NT2/D1 (cell line): ENCODE measurements at regions not wholly inside any gene's neighbourhood (a gene's known extent, or its start where the extent isn't known, plus 50 kb on each side); places are given as distances from the start of the nearest gene placed in this dataset.

Experiments
- SUZ12 ChIP-seq: IDR thresholded peaks from 2 replicates; pipeline ENCODE4 v1.6.1; 2011; ENCODE audit not compliant: insufficient read length, insufficient read depth; ENCODE audit errors: extremely low read depth
- ZNF274 ChIP-seq: IDR thresholded peaks from 2 replicates; pipeline ENCODE4 v1.6.1; 2011; ENCODE audit warnings: mild to moderate bottlenecking, low read depth, low read length

DNA sequence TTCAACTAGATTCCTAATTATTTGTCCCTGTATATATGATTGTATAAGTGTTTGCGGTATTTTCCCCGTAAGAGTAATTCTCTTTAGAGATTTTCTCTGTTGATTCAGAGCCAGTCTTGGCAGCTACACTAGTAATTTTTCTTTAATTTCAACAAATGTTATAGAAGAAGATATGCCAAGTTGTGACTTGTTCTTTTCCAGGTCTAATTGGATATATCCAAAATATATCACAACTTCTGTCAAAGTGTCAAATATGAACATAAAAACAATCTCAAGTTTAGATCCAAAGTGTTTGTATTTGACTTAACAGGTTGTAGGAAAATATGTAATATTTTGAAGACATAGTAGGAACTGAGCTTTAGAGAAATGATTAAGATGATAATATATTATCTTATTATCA is 733.9 kb upstream of the SLITRK5 start:
- TF ChIP-seq ZNF274 (no peak), SUZ12 (no peak)
